Prostate gland (tissue), 2 donors: ENCODE measurements at regions not wholly inside any gene's neighbourhood (a gene's known extent, or its start where the extent isn't known, plus 50 kb on each side); places are given as distances from the start of the nearest gene placed in this dataset.

ENCODE experiments used
- POLR2A ChIP-seq: fragments of 450-650 bp; IDR thresholded peaks from one replicate; pipeline ENCODE4 v1.6.1; 2016; ENCODE audit warnings: antibody characterized with exemption, mild to moderate bottlenecking
- POLR2AphosphoS5 ChIP-seq: sonication (generic); formaldehyde crosslinking; IDR thresholded peaks from one replicate; pipeline ENCODE4 v1.6.1; 2017; ENCODE audit warnings: antibody characterized with exemption
- TF ChIP-seq, protein P1 (sequence below), 4 experiments: fragments of 200-600 bp in 2 of 4; fragments of 450-650 bp in 2 of 4; sonication (generic) in 2 of 4; IDR thresholded peaks; 1 replicate in 3 of 4; 2 replicates in 1 of 4; pipeline ENCODE4 v1.5.1; 2016 to 2019; ENCODE audit warnings: antibody characterized with exemption in 4 of 4, mild to moderate bottlenecking in 2 of 4, moderate library complexity in 2 of 4

GRCh38 chr6:14622085-14622484, 504.5 kb downstream of the CD83 start:
- TF ChIP-seq POLR2AphosphoS5 = peak; percentile 75
- TF ChIP-seq, protein P1, sequence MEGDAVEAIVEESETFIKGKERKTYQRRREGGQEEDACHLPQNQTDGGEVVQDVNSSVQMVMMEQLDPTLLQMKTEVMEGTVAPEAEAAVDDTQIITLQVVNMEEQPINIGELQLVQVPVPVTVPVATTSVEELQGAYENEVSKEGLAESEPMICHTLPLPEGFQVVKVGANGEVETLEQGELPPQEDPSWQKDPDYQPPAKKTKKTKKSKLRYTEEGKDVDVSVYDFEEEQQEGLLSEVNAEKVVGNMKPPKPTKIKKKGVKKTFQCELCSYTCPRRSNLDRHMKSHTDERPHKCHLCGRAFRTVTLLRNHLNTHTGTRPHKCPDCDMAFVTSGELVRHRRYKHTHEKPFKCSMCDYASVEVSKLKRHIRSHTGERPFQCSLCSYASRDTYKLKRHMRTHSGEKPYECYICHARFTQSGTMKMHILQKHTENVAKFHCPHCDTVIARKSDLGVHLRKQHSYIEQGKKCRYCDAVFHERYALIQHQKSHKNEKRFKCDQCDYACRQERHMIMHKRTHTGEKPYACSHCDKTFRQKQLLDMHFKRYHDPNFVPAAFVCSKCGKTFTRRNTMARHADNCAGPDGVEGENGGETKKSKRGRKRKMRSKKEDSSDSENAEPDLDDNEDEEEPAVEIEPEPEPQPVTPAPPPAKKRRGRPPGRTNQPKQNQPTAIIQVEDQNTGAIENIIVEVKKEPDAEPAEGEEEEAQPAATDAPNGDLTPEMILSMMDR (IDR thresholded peaks at IDR 0.05) = no peak
- TF ChIP-seq POLR2A = no peak
